ENCODE measurements at regions not wholly inside any gene's neighbourhood (a gene's known extent, or its start where the extent isn't known, plus 50 kb on each side); places are given as distances from the start of the nearest gene placed in this dataset.

DNA sequence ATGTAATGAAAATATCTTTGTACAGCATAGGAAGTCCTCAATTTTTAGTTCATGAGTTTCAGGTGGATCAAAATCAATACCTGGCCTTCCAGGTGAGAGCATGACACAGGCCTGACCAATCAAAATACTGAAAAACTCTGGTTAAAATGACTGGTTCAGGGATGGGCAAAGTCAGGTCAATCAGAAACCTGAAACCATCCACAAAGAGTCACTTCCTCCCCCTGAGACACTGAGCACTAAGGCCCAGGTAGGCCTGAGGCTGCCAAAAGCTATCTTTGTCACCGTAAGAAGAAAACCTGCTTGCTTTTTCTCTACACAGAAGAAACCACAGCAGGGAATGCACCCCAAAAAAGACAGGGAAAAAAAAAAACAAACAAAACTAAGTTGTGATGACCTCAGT is 444.8 kb downstream of the TLR4 start:
- no peak overlapping the region for H2AFZ ChIP-seq (ENCODE audit: control insufficient read depth, low read length)
- no peak overlapping the region for H3K4me3 ChIP-seq (ENCODE audit: control insufficient read depth in 2 of 3, extremely low read depth in 1 of 3, insufficient read depth in 2 of 3, low read depth in 1 of 3, low read length in 3 of 3)
- TF ChIP-seq EZH2 (IDR thresholded peaks at IDR 0.05; ENCODE audit: low read length): no peak
- no peak for TF ChIP-seq CTCF (optimal IDR thresholded peaks at IDR 0.05 in 1 of 3, IDR thresholded peaks at IDR 0.05 in 1 of 3, conservative IDR thresholded peaks at IDR 0.05 in 1 of 3; ENCODE audit: extremely low read depth in 1 of 3, insufficient read depth in 2 of 3, low read length in 3 of 3)
- dilution Hi-C loops (cut with MboI; ENCODE audit: extremely low pct_ligation_motif_present, low sequenced_read_pairs): no loop called here
- H3K36me3 ChIP-seq (ENCODE audit: control insufficient read depth in 2 of 2, extremely low read depth in 1 of 2, insufficient read depth in 2 of 2, low read length in 2 of 2): no peaks in the 10 kb centered on the region
- no peak overlapping the region for H3K27ac ChIP-seq (ENCODE audit: control insufficient read depth, insufficient read depth, low read length)
- no peaks in the 10 kb centered on the region for H3K9me3 ChIP-seq (ENCODE audit: control insufficient read depth, low read depth, low read length)
- H3K27me3 ChIP-seq (ENCODE audit: control insufficient read depth, extremely low read depth, insufficient read depth, low read length): no peaks in the 10 kb centered on the region
- no peaks in the 10 kb centered on the region for H3K79me2 ChIP-seq (ENCODE audit: control insufficient read depth, insufficient read depth, low read length)
- no peaks in the 10 kb centered on the region for H3K9me1 ChIP-seq (ENCODE audit: control insufficient read depth, extremely low read depth, insufficient read depth, low read length)
- H4K20me1 ChIP-seq (ENCODE audit: control insufficient read depth, extremely low read depth, insufficient read depth, low read length): no peaks in the 10 kb centered on the region
- H3K9ac ChIP-seq (ENCODE audit: control insufficient read depth, extremely low read depth, insufficient read depth, low read length): no peak overlapping the region
- DNase-seq (ENCODE audit: low read depth, low spot score) (no peak), FAIRE-seq (no peak)
- no peaks in the 10 kb centered on the region for H3K4me1 ChIP-seq (ENCODE audit: control insufficient read depth, extremely low read depth, insufficient read depth, low read length)
- H3K4me2 ChIP-seq (ENCODE audit: control insufficient read depth, extremely low read depth, insufficient read depth, low read depth, low read length): no peak overlapping the region

- H3K4me2 ChIP-seq (ENCODE audit: control insufficient read depth, extremely low read depth, insufficient read depth, low read depth, low read length): no peak overlapping the region
- H3K79me2 ChIP-seq (ENCODE audit: control insufficient read depth, insufficient read depth, low read length): no peaks in the 10 kb centered on the region
- H3K27me3 ChIP-seq (ENCODE audit: control insufficient read depth, extremely low read depth, insufficient read depth, low read length): no peaks in the 10 kb centered on the region
- no peaks in the 10 kb centered on the region for H3K9me1 ChIP-seq (ENCODE audit: control insufficient read depth, extremely low read depth, insufficient read depth, low read length)
- FAIRE-seq (no peak), DNase-seq (ENCODE audit: low read depth, low spot score) (no peak)
- H3K4me3 ChIP-seq (ENCODE audit: control insufficient read depth in 2 of 3, extremely low read depth in 1 of 3, insufficient read depth in 2 of 3, low read depth in 1 of 3, low read length in 3 of 3): no peak overlapping the region
- H4K20me1 ChIP-seq (ENCODE audit: control insufficient read depth, extremely low read depth, insufficient read depth, low read length): no peaks in the 10 kb centered on the region
- H3K36me3 ChIP-seq (ENCODE audit: control insufficient read depth in 2 of 2, extremely low read depth in 1 of 2, insufficient read depth in 2 of 2, low read length in 2 of 2): no peaks in the 10 kb centered on the region
- H3K9me3 ChIP-seq (ENCODE audit: control insufficient read depth, low read depth, low read length): no peaks in the 10 kb centered on the region
- H2AFZ ChIP-seq (ENCODE audit: control insufficient read depth, low read length): no peak overlapping the region
- no peak for TF ChIP-seq EZH2 (IDR thresholded peaks at IDR 0.05; ENCODE audit: low read length)
- TF ChIP-seq CTCF (optimal IDR thresholded peaks at IDR 0.05 in 1 of 3, IDR thresholded peaks at IDR 0.05 in 1 of 3, conservative IDR thresholded peaks at IDR 0.05 in 1 of 3; ENCODE audit: extremely low read depth in 1 of 3, insufficient read depth in 2 of 3, low read length in 3 of 3): no peak
- no peak overlapping the region for H3K27ac ChIP-seq (ENCODE audit: control insufficient read depth, insufficient read depth, low read length)
- dilution Hi-C loops (cut with MboI; ENCODE audit: extremely low pct_ligation_motif_present, low sequenced_read_pairs): no loop called here
- no peaks in the 10 kb centered on the region for H3K4me1 ChIP-seq (ENCODE audit: control insufficient read depth, extremely low read depth, insufficient read depth, low read length)
- no peak overlapping the region for H3K9ac ChIP-seq (ENCODE audit: control insufficient read depth, extremely low read depth, insufficient read depth, low read length)
Measured at GRCh38 chr9:118156846-118157245, 452.6 kb downstream of the TLR4 start.
